ENCODE measurements at regions not wholly inside any gene's neighbourhood (a gene's known extent, or its start where the extent isn't known, plus 50 kb on each side); places are given as distances from the start of the nearest gene placed in this dataset.
"Not testable (repeated sequence)": the region's sequence is repeated elsewhere in the genome, so short reads cannot be mapped to it uniquely, and the experiment has no call there.

DNA sequence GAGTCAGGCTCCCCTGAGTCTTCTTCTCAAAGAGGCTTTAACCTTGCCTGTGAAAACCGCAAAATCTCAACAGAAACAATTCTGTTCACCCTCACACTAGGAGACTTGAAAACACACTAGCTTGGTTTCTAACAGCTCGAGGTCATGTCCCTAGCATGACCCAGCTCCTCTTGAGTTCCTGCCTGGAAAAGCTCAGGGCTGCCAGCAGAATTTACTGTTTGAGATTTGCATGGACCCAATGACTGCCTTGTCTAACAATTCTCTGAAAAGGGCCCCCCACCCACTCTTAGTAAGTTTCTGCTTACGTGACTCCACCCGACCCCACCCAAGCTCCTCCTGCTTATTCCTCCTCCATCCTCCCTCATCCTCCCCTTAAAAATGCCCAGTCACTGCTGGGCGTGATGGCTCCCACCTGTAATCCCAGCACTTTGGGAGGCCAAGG lies 85.1 kb upstream of the KMT2C start:
- Mint-ChIP-seq H3K27ac (no peak overlapping the region), H3K4me1 (no peaks in the 10 kb centered on the region), H3K27me3 (ENCODE audit: low read depth in 2 of 2) (peaks cover 0 to 6% of the 10 kb centered on the region in 2 donors), H3K36me3 (no peaks in the 10 kb centered on the region), H3K4me3 (no peak overlapping the region), H3K9me3 (no peaks in the 10 kb centered on the region)
- Histone ChIP-seq H3K27ac (ENCODE audit: low read length) (no peak overlapping the region), H3K27me3 (ENCODE audit: control insufficient read depth, insufficient read depth, low read length) (no peaks in the 10 kb centered on the region), H3K4me3 (ENCODE audit: low read length) (no peak overlapping the region), H3K9me3 (ENCODE audit: control insufficient read depth, insufficient read depth, low read length) (no peaks in the 10 kb centered on the region), H3K4me1 (ENCODE audit: control insufficient read depth, insufficient read depth, low read length) (no peaks in the 10 kb centered on the region), H3K36me3 (ENCODE audit: control insufficient read depth, insufficient read depth, low read length) (no peaks in the 10 kb centered on the region)
- TF ChIP-seq, protein P1, sequence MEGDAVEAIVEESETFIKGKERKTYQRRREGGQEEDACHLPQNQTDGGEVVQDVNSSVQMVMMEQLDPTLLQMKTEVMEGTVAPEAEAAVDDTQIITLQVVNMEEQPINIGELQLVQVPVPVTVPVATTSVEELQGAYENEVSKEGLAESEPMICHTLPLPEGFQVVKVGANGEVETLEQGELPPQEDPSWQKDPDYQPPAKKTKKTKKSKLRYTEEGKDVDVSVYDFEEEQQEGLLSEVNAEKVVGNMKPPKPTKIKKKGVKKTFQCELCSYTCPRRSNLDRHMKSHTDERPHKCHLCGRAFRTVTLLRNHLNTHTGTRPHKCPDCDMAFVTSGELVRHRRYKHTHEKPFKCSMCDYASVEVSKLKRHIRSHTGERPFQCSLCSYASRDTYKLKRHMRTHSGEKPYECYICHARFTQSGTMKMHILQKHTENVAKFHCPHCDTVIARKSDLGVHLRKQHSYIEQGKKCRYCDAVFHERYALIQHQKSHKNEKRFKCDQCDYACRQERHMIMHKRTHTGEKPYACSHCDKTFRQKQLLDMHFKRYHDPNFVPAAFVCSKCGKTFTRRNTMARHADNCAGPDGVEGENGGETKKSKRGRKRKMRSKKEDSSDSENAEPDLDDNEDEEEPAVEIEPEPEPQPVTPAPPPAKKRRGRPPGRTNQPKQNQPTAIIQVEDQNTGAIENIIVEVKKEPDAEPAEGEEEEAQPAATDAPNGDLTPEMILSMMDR (IDR thresholded peaks at IDR 0.05), result no peak
- 84% methylated on average over 5 of the region's 5 CpGs for WGBS (ENCODE audit: insufficient coverage)
- intact Hi-C loops (cut with micrococcal nuclease), result no loop called here
- no peak for DNase-seq
- no peak for ATAC-seq

DNA sequence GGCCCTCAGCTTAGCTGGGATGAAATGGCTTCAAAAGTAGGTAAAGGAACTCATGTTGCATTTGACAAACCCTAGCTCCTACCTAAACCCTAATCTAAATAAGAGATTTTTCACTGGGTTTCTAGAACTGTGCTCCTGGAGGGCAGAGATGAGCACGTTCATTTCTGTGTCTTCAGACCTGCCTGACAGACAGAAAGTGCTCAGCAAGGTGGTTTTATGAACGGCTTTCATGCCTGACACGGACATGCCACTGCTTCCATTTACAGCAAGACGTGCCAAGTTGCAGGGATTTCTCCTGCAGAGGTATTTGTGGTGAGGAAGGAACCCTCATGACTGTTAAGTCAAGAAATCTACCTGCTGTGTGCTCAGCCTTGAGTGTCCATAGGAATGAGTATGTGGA lies 83.5 kb upstream of the KMT2C start:
- H3K4me1 Mint-ChIP-seq, result no peaks in the 10 kb centered on the region
- DNase-seq, result no peak
- H3K9me3 Mint-ChIP-seq, result no peaks in the 10 kb centered on the region
- Histone ChIP-seq H3K36me3 (ENCODE audit: control insufficient read depth, insufficient read depth, low read length) (no peaks in the 10 kb centered on the region), H3K27me3 (ENCODE audit: control insufficient read depth, insufficient read depth, low read length) (no peaks in the 10 kb centered on the region), H3K4me1 (ENCODE audit: control insufficient read depth, insufficient read depth, low read length) (no peaks in the 10 kb centered on the region), H3K9me3 (ENCODE audit: control insufficient read depth, insufficient read depth, low read length) (no peaks in the 10 kb centered on the region), H3K4me3 (ENCODE audit: low read length) (no peak overlapping the region), H3K27ac (ENCODE audit: low read length) (no peak overlapping the region)
- no peak overlapping the region for H3K4me3 Mint-ChIP-seq
- no peak for ATAC-seq
- TF ChIP-seq, protein P1 (IDR thresholded peaks at IDR 0.05), result no peak
- H3K27ac Mint-ChIP-seq, result no peak overlapping the region
- intact Hi-C loops (cut with micrococcal nuclease), result no loop called here
- H3K27me3 Mint-ChIP-seq (ENCODE audit: low read depth in 2 of 2), result peaks cover 0 to 6% of the 10 kb centered on the region in 2 donors
- H3K36me3 Mint-ChIP-seq, result no peaks in the 10 kb centered on the region
- WGBS (ENCODE audit: insufficient coverage), result 61% methylated on average over 4 of the region's 4 CpGs

DNA sequence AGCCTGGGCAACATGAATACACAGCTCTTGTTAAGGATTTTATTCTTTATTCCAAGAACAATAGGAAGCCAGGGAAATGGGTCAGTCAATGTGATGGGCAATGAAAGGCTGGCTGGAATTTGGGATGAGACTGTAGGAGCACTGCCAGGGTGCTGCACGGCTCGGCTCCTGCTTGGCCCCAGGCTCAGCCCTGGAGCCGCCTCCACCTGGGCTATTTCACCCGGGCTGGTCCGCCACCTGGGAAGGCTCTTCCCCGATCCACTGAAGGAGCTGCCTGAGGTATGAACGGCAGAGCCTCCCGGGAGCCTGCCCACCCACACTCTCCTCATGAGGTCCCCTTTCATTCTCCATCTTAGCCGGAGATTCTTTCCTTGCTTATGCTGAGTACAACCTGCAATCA lies 80.4 kb upstream of the KMT2C start:
- H3K27me3 ChIP-seq (ENCODE audit: control insufficient read depth, insufficient read depth, low read length), result no peaks in the 10 kb centered on the region
- TF ChIP-seq, protein P1 (IDR thresholded peaks at IDR 0.05), result no peak
- no peak for DNase-seq
- no peak overlapping the region for H3K4me3 ChIP-seq (ENCODE audit: low read length)
- no peaks in the 10 kb centered on the region for H3K9me3 ChIP-seq (ENCODE audit: control insufficient read depth, insufficient read depth, low read length)
- Mint-ChIP-seq H3K4me1 (peaks cover 0 to 6% of the 10 kb centered on the region in 2 donors), H3K4me3 (no peak overlapping the region), H3K9me3 (no peaks in the 10 kb centered on the region), H3K27me3 (ENCODE audit: low read depth in 2 of 2) (no peaks in the 10 kb centered on the region), H3K36me3 (no peaks in the 10 kb centered on the region), H3K27ac (no peak overlapping the region)
- H3K36me3 ChIP-seq (ENCODE audit: control insufficient read depth, insufficient read depth, low read length), result no peaks in the 10 kb centered on the region
- no peak for ATAC-seq
- no peak overlapping the region for H3K27ac ChIP-seq (ENCODE audit: low read length)
- H3K4me1 ChIP-seq (ENCODE audit: control insufficient read depth, insufficient read depth, low read length), result peaks cover 10% of the 10 kb centered on the region
- intact Hi-C loops (cut with micrococcal nuclease), result no loop called here
- WGBS (ENCODE audit: insufficient coverage), result 96% methylated on average over 8 of the region's 9 CpGs

DNA sequence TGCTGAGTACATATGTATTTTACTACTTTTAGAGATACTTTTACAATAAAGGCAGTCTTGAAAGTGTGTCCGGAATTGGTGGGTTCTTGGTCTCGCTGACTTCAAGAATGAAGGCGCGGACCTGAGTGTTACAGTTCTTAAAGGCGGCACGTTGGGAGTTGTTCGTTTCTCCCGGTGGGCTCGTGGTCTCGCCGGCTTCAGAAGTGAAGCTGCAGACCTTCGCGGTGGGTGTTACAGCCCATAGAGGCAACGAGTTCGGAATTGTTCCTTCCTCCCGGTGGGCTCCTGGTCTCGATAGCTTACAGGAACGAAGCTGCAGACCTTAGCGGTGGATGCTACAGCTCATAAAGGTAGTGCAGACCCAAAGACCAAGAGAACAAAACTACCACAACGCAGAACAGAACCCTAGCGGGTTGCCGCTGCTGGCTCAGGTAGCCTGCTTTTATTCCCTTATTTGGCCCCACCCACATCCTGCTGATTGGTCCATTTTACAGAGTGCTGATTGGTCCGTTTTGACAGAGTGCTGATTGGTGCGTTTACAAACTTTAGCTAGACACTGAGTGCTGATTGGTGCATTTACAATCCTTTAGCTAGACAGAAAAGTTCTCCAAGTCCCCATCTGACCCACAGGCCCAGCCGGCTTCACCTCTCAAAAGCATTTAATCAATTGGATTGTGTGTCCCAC lies 79.6 kb upstream of the KMT2C start:
- H3K4me1 Mint-ChIP-seq; intact Hi-C loops (cut with micrococcal nuclease); H3K4me3 ChIP-seq (ENCODE audit: low read length): not testable (repeated sequence)

More for the DNA sequence above, 79.6 kb upstream of the KMT2C start:
- not testable (repeated sequence) for H3K27me3 ChIP-seq (ENCODE audit: control insufficient read depth, insufficient read depth, low read length); H3K36me3 Mint-ChIP-seq; H3K36me3 ChIP-seq (ENCODE audit: control insufficient read depth, insufficient read depth, low read length); H3K4me3 Mint-ChIP-seq; H3K27ac ChIP-seq (ENCODE audit: low read length); H3K27ac Mint-ChIP-seq; H3K9me3 ChIP-seq (ENCODE audit: control insufficient read depth, insufficient read depth, low read length); H3K9me3 Mint-ChIP-seq; H3K4me1 ChIP-seq (ENCODE audit: control insufficient read depth, insufficient read depth, low read length); ATAC-seq; H3K27me3 Mint-ChIP-seq (ENCODE audit: low read depth in 2 of 2); DNase-seq
- WGBS (ENCODE audit: insufficient coverage), result 88% methylated on average over 25 of the region's 25 CpGs
